ENCODE measurements at regions not wholly inside any gene's neighbourhood (a gene's known extent, or its start where the extent isn't known, plus 50 kb on each side); places are given as distances from the start of the nearest gene placed in this dataset.

- in situ Hi-C loops (cut with MboI; ENCODE audit: low pct_unique_long_range_greater_than_20kb, low sequenced_read_pairs, unreplicated experiment) = no loop called here
- DNase-seq (ENCODE audit: low spot score) = no peak
- no peak for TF ChIP-seq CTCF (IDR thresholded peaks at IDR 0.05; ENCODE audit: extremely low read depth, insufficient read depth, missing control alignments)
Observed at GRCh38 chr2:104473546-104473945, 380.4 kb upstream of the POU3F3 start.

GRCh38 chr2:104474716-104475115 lies 379.2 kb upstream of the POU3F3 start:
- in situ Hi-C loops (cut with MboI; ENCODE audit: low pct_unique_long_range_greater_than_20kb, low sequenced_read_pairs, unreplicated experiment) = no loop called here
- DNase-seq (ENCODE audit: low spot score) = no peak
- no peak for TF ChIP-seq CTCF (IDR thresholded peaks at IDR 0.05; ENCODE audit: extremely low read depth, insufficient read depth, missing control alignments)

- in situ Hi-C loops (cut with MboI; ENCODE audit: low pct_unique_long_range_greater_than_20kb, low sequenced_read_pairs, unreplicated experiment) = no loop called here
- DNase-seq (ENCODE audit: low spot score) = no peak
Observed at GRCh38 chr2:104476075-104476474, 377.8 kb upstream of the POU3F3 start.

GRCh38 chr2:104476563-104476988 lies 377.3 kb upstream of the POU3F3 start:
- in situ Hi-C loops (cut with MboI; ENCODE audit: low pct_unique_long_range_greater_than_20kb, low sequenced_read_pairs, unreplicated experiment) = no loop called here

More at GRCh38 chr2:104476075-104476474, 377.8 kb upstream of the POU3F3 start:
- no peak for TF ChIP-seq CTCF (IDR thresholded peaks at IDR 0.05; ENCODE audit: extremely low read depth, insufficient read depth, missing control alignments)

GRCh38 chr2:104481341-104481740 lies 372.6 kb upstream of the POU3F3 start:
- no peak for DNase-seq (ENCODE audit: low spot score)
- in situ Hi-C loops (cut with MboI; ENCODE audit: low pct_unique_long_range_greater_than_20kb, low sequenced_read_pairs, unreplicated experiment) = no loop called here
- no peak for TF ChIP-seq CTCF (IDR thresholded peaks at IDR 0.05; ENCODE audit: extremely low read depth, insufficient read depth, missing control alignments)

More at GRCh38 chr2:104476563-104476988, 377.3 kb upstream of the POU3F3 start:
- no peak for DNase-seq (ENCODE audit: low spot score)
- TF ChIP-seq CTCF (IDR thresholded peaks at IDR 0.05; ENCODE audit: extremely low read depth, insufficient read depth, missing control alignments) = no peak

GRCh38 chr2:104487366-104487765 lies 366.5 kb upstream of the POU3F3 start:
- in situ Hi-C loops (cut with MboI; ENCODE audit: low pct_unique_long_range_greater_than_20kb, low sequenced_read_pairs, unreplicated experiment) = no loop called here
- TF ChIP-seq CTCF (IDR thresholded peaks at IDR 0.05; ENCODE audit: extremely low read depth, insufficient read depth, missing control alignments) = no peak
- no peak for DNase-seq (ENCODE audit: low spot score)

- no peak for DNase-seq (ENCODE audit: low spot score)
- in situ Hi-C loops (cut with MboI; ENCODE audit: low pct_unique_long_range_greater_than_20kb, low sequenced_read_pairs, unreplicated experiment) = no loop called here
- no peak for TF ChIP-seq CTCF (IDR thresholded peaks at IDR 0.05; ENCODE audit: extremely low read depth, insufficient read depth, missing control alignments)
Observed at GRCh38 chr2:104493698-104494097, 360.2 kb upstream of the POU3F3 start.
